IMR-90 (cell line): ENCODE measurements at regions not wholly inside any gene's neighbourhood (a gene's known extent, or its start where the extent isn't known, plus 50 kb on each side); places are given as distances from the start of the nearest gene placed in this dataset.

Experiments used
- ATAC-seq: fragments of 200-7000 bp; cut with Tn5 transposase; 2 replicates; pipeline ENCODE4 v1.9.1; 2020; ENCODE audit warnings: low read depth, mild to moderate bottlenecking, moderate library complexity
- BruUV-seq: library from RNA; stranded (reverse); fragments of 400-500 nt; replicated peaks from 2 replicates; lab custom pipeline; 2021; lab: Mats Ljungman, UMichigan
- CTCF ChIA-PET: fragments of 300-600 bp; formaldehyde crosslinking; extraction: SDS; loops from one replicate; lab custom pipeline; 2021; ENCODE audit warnings: antibody characterized with exemption; lab: Yijun Ruan, JAX
- POLR2A ChIA-PET: fragments of 300-600 bp; sonication (Branson Sonifier 250); formaldehyde crosslinking; loops from one replicate; lab custom pipeline; 2022; ENCODE audit warnings: antibody characterized with exemption; ENCODE audit not compliant: unreplicated experiment; lab: Charles Lee
- DNase-seq: peaks from one replicate; pipeline ENCODE4 v3.0.0; 2013
- H2AFZ ChIP-seq: replicated peaks from 2 replicates; pipeline ENCODE3; 2013; ENCODE audit warnings: low read length, mild to moderate bottlenecking; ENCODE audit not compliant: poor library complexity
- H2AK5ac ChIP-seq: 2 replicates; pipeline ENCODE4 v1.6.1; 2013; ENCODE audit warnings: low read depth, low read length, inconsistent platforms
- H2AK9ac ChIP-seq: replicated peaks from 2 replicates; pipeline ENCODE3; 2013; ENCODE audit warnings: mild to moderate bottlenecking, low read depth, low read length, moderate library complexity; ENCODE audit not compliant: poor library complexity
- H2BK120ac ChIP-seq: 2 replicates; pipeline ENCODE4 v1.6.1; 2013; ENCODE audit warnings: low read depth, low read length, inconsistent platforms
- H2BK15ac ChIP-seq: 3 replicates; pipeline ENCODE4 v1.6.1; 2013; ENCODE audit warnings: low read depth, low read length, inconsistent platforms
- H2BK20ac ChIP-seq: 2 replicates; pipeline ENCODE4 v1.6.1; 2013; ENCODE audit warnings: low read depth, mild to moderate bottlenecking, inconsistent platforms, low read length, moderate library complexity
- H2BK5ac ChIP-seq: 2 replicates; pipeline ENCODE4 v1.6.1; 2013; ENCODE audit warnings: mild to moderate bottlenecking, low read depth, low read length, inconsistent platforms; ENCODE audit not compliant: poor library complexity, severe bottlenecking
- H3K14ac ChIP-seq: replicated peaks from 2 replicates; pipeline ENCODE4 v1.6.1; 2013; ENCODE audit warnings: low read depth, low read length, inconsistent platforms
- H3K18ac ChIP-seq: 2 replicates; pipeline ENCODE4 v1.6.1; 2013; ENCODE audit warnings: low read depth, low read length, control low read depth
- H3K23ac ChIP-seq: 2 replicates; pipeline ENCODE4 v1.6.1; 2013; ENCODE audit warnings: low read depth, low read length, inconsistent platforms
- H3K27ac ChIP-seq: 2 replicates; pipeline ENCODE4 v1.5.1; 2013; ENCODE audit warnings: mild to moderate bottlenecking, control low read depth, low read length; ENCODE audit not compliant: insufficient read depth
- H3K27me3 ChIP-seq: 2 replicates; pipeline ENCODE4 v1.6.1; 2013; ENCODE audit warnings: low read length; ENCODE audit not compliant: control insufficient read depth, insufficient read depth
- H3K36me3 ChIP-seq: 2 replicates; pipeline ENCODE4 v1.6.1; 2013; ENCODE audit warnings: low read length, mixed read lengths; ENCODE audit not compliant: control insufficient read depth, insufficient read depth
- H3K4ac ChIP-seq: 2 replicates; pipeline ENCODE4 v1.6.1; 2013; ENCODE audit warnings: low read depth, low read length, inconsistent platforms
- H3K4me1 ChIP-seq: 2 replicates; pipeline ENCODE4 v1.6.1; 2013; ENCODE audit warnings: low read length, mixed read lengths; ENCODE audit not compliant: control insufficient read depth, insufficient read depth
- H3K4me2 ChIP-seq: 2 replicates; pipeline ENCODE4 v1.6.1; 2013; ENCODE audit warnings: low read depth, mild to moderate bottlenecking, control low read depth, low read length, moderate library complexity
- H3K4me3 ChIP-seq: 2 replicates; pipeline ENCODE4 v1.5.1; 2013; ENCODE audit warnings: low read depth, mild to moderate bottlenecking, control low read depth, low read length, moderate library complexity; ENCODE audit not compliant: insufficient read depth
- H3K56ac ChIP-seq: 2 replicates; pipeline ENCODE4 v1.6.1; 2013; ENCODE audit warnings: low read length, inconsistent platforms; ENCODE audit not compliant: insufficient read depth; ENCODE audit errors: extremely low read depth
- H3K79me1 ChIP-seq, 2 experiments: 2 replicates each; pipeline ENCODE4 v1.6.1; 2013; ENCODE audit warnings: low read length in 2 of 2, inconsistent platforms in 1 of 2, low read depth in 1 of 2
- H3K9ac ChIP-seq: 2 replicates; pipeline ENCODE4 v1.6.1; 2013; ENCODE audit warnings: low read depth, low read length, control low read depth
- H3K9me1 ChIP-seq: 2 replicates; pipeline ENCODE4 v1.6.1; 2013; ENCODE audit warnings: low read length, inconsistent platforms; ENCODE audit not compliant: insufficient read depth
- H3K9me3 ChIP-seq: 2 replicates; pipeline ENCODE4 v1.6.1; 2013; ENCODE audit warnings: low read length; ENCODE audit not compliant: control insufficient read depth, insufficient read depth
- H4K20me1 ChIP-seq: 2 replicates; pipeline ENCODE4 v1.6.1; 2013; ENCODE audit warnings: low read length, inconsistent platforms; ENCODE audit not compliant: insufficient read depth
- H4K5ac ChIP-seq: 2 replicates; pipeline ENCODE4 v1.6.1; 2013; ENCODE audit warnings: mild to moderate bottlenecking, low read depth, low read length, control low read depth
- H4K8ac ChIP-seq, 2 experiments: 2 replicates each; pipeline ENCODE4 v1.6.1; 2013; ENCODE audit warnings: low read depth in 2 of 2, low read length in 2 of 2, control low read depth in 1 of 2, inconsistent platforms in 1 of 2
- H4K91ac ChIP-seq: 2 replicates; pipeline ENCODE4 v1.6.1; 2013; ENCODE audit warnings: low read depth, low read length, inconsistent platforms; ENCODE audit not compliant: insufficient read depth
- BHLHE40 ChIP-seq: fragments of 150-350 bp; IDR thresholded peaks from 2 replicates; pipeline ENCODE4 v1.6.1; 2016; ENCODE audit warnings: mild to moderate bottlenecking, low read depth, low read length
- FOS ChIP-seq: fragments of 150-350 bp; IDR thresholded peaks from 2 replicates; pipeline ENCODE4 v1.6.1; 2016; ENCODE audit warnings: low read depth, low read length
- MAZ ChIP-seq: IDR thresholded peaks from 2 replicates; pipeline ENCODE4 v1.6.1; 2012; ENCODE audit warnings: low read depth, mild to moderate bottlenecking, low read length, improper control_type of control experiment, moderate library complexity, borderline replicate concordance
- NFE2L2 ChIP-seq: fragments of 150-350 bp; IDR thresholded peaks from 2 replicates; pipeline ENCODE4 v1.6.1; 2016; ENCODE audit warnings: low read depth, mild to moderate bottlenecking, low read length
- POLR2A ChIP-seq: IDR thresholded peaks from 2 replicates; pipeline ENCODE4 v1.6.1; 2012; ENCODE audit warnings: mild to moderate bottlenecking, low read depth, low read length
- RAD21 ChIP-seq: IDR thresholded peaks from 2 replicates; pipeline ENCODE4 v1.6.1; 2012; ENCODE audit warnings: low read length, improper control_type of control experiment
- RCOR1 ChIP-seq: IDR thresholded peaks from 2 replicates; pipeline ENCODE4 v1.6.1; 2012; ENCODE audit warnings: mild to moderate bottlenecking, low read length, improper control_type of control experiment; ENCODE audit not compliant: insufficient replicate concordance
- WGBS, 2 experiments: methylation state at CpG; one replicate each; pipeline versions ENCODE4 v1.1.5 to v1.1.7; 2013; ENCODE audit warnings: missing lambda C conversion rate in 2 of 2; ENCODE audit not compliant: insufficient read length in 1 of 2; ENCODE audit errors: extremely low coverage in 2 of 2; 5-methylcytosine and 5-hydroxymethylcytosine counted together
- dilution Hi-C: fragments of 300-500 bp; cut with HindIII; formaldehyde crosslinking; loops from one replicate; pipeline ENCODE4 v1.14.3; 2018; ENCODE audit warnings: low sequenced_read_pairs; ENCODE audit not compliant: unreplicated experiment
- in situ Hi-C: fragments of 300-500 bp; cut with MboI; formaldehyde crosslinking; loops from 3 replicates; pipeline ENCODE4 v1.14.3; 2019; ENCODE audit warnings: low sequenced_read_pairs, inconsistent platforms, mixed read lengths
- intact Hi-C: fragments of 100-400 bp; cut with micrococcal nuclease; formaldehyde crosslinking; loops from 2 replicates; pipeline ENCODE4 v1.10.0; 2022
- TF ChIP-seq, protein P1 (sequence below): fragments of 150-350 bp; IDR thresholded peaks from 2 replicates; pipeline ENCODE4 v1.6.1; 2016; ENCODE audit warnings: low read depth, mild to moderate bottlenecking, low read length, moderate library complexity, borderline replicate concordance
- TF ChIP-seq, protein P2 (sequence below): conservative IDR thresholded peaks from 2 replicates; pipeline ENCODE4 v1.5.1; 2012; ENCODE audit warnings: mild to moderate bottlenecking, low read depth, low read length, improper control_type of control experiment
- TF ChIP-seq, protein P3 (sequence below): fragments of 150-350 bp; IDR thresholded peaks from 2 replicates; pipeline ENCODE4 v1.6.1; 2017; ENCODE audit warnings: mild to moderate bottlenecking, antibody characterized with exemption, low read length, low read depth

DNA sequence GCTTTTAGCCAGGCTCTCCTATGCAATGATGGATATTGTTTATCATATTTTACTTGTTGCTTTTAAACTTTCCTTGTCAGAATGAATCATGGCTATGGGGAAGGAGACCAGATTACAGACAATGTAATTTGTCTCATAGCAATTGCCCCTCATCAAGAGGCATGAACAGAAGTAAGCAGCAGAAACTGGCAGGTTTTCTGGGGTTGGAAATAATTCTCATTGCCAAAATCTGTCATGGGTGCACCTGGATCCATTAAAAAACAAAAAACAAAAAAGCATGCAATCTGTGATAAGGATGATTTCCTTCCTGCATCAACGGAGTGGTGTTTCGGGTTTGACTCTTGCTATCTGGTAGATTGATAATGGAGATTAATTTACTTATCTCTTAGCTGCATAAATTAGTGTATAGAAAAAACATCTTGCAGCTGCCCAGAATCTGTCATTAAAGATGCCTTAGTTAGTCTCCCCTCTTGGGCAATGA is 419.6 kb downstream of the SOX11 start:
- ChIA-PET POLR2A (no interaction called here), CTCF (no interaction called here)
- no CpG with 5 or more reads among the region's 2 CpGs for WGBS, 2 experiments
- no peak overlapping the region for H4K8ac ChIP-seq
- H2BK20ac ChIP-seq: no peak overlapping the region
- no peak for ATAC-seq
- no peak overlapping the region for H3K4me2 ChIP-seq
- H3K9ac ChIP-seq: no peak overlapping the region
- H2AK9ac ChIP-seq: no peak overlapping the region
- no peak overlapping the region for H2BK120ac ChIP-seq
- H4K91ac ChIP-seq: no peak overlapping the region
- intact Hi-C loops (no loop called here), in situ Hi-C loops (no loop called here), dilution Hi-C loops (no loop called here)
- H3K18ac ChIP-seq: no peak overlapping the region
- no peaks in the 10 kb centered on the region for H3K9me1 ChIP-seq
- no peak overlapping the region for H3K23ac ChIP-seq
- H3K4me3 ChIP-seq: no peak overlapping the region
- no peak overlapping the region for H3K4ac ChIP-seq
- H3K9me3 ChIP-seq: 0 out of 2 replicates have a peak, but pooled peaks cover 2% of the 10 kb centered on the region
- BruUV-seq: no TSS peak
- no peak overlapping the region for H2BK5ac ChIP-seq
- no peaks in the 10 kb centered on the region for H3K36me3 ChIP-seq
- H4K20me1 ChIP-seq: no peaks in the 10 kb centered on the region
- no peak overlapping the region for H4K5ac ChIP-seq
- TF ChIP-seq, protein P1, sequence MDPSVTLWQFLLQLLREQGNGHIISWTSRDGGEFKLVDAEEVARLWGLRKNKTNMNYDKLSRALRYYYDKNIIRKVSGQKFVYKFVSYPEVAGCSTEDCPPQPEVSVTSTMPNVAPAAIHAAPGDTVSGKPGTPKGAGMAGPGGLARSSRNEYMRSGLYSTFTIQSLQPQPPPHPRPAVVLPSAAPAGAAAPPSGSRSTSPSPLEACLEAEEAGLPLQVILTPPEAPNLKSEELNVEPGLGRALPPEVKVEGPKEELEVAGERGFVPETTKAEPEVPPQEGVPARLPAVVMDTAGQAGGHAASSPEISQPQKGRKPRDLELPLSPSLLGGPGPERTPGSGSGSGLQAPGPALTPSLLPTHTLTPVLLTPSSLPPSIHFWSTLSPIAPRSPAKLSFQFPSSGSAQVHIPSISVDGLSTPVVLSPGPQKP: no peak
- TF ChIP-seq RAD21: no peak
- TF ChIP-seq RCOR1: no peak
- TF ChIP-seq, protein P2, sequence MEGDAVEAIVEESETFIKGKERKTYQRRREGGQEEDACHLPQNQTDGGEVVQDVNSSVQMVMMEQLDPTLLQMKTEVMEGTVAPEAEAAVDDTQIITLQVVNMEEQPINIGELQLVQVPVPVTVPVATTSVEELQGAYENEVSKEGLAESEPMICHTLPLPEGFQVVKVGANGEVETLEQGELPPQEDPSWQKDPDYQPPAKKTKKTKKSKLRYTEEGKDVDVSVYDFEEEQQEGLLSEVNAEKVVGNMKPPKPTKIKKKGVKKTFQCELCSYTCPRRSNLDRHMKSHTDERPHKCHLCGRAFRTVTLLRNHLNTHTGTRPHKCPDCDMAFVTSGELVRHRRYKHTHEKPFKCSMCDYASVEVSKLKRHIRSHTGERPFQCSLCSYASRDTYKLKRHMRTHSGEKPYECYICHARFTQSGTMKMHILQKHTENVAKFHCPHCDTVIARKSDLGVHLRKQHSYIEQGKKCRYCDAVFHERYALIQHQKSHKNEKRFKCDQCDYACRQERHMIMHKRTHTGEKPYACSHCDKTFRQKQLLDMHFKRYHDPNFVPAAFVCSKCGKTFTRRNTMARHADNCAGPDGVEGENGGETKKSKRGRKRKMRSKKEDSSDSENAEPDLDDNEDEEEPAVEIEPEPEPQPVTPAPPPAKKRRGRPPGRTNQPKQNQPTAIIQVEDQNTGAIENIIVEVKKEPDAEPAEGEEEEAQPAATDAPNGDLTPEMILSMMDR: no peak
- no peak for TF ChIP-seq NFE2L2
- no peak for TF ChIP-seq POLR2A
- no peak for TF ChIP-seq FOS
- TF ChIP-seq, protein P3, sequence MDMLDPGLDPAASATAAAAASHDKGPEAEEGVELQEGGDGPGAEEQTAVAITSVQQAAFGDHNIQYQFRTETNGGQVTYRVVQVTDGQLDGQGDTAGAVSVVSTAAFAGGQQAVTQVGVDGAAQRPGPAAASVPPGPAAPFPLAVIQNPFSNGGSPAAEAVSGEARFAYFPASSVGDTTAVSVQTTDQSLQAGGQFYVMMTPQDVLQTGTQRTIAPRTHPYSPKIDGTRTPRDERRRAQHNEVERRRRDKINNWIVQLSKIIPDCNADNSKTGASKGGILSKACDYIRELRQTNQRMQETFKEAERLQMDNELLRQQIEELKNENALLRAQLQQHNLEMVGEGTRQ: no peak
- TF ChIP-seq BHLHE40: no peak
- no peak for TF ChIP-seq MAZ
- no peaks in the 10 kb centered on the region for H3K27me3 ChIP-seq
- no peak overlapping the region for H3K27ac ChIP-seq
- H3K56ac ChIP-seq: no peak overlapping the region
- no peaks in the 10 kb centered on the region for H3K79me1 ChIP-seq
- H2AK5ac ChIP-seq: no peak overlapping the region
- no peak overlapping the region for H2BK15ac ChIP-seq
- no peaks in the 10 kb centered on the region for H3K4me1 ChIP-seq
- no peak overlapping the region for H3K14ac ChIP-seq
- H2AFZ ChIP-seq: no peak overlapping the region
- DNase-seq: no peak
